ENCODE measurements at regions not wholly inside any gene's neighbourhood (a gene's known extent, or its start where the extent isn't known, plus 50 kb on each side); places are given as distances from the start of the nearest gene placed in this dataset.

- H2AFZ ChIP-seq (ENCODE audit: low read length): no peak overlapping the region
These were observed 64.3 kb upstream of the MLN start for GRCh38 chr6:33868141-33868540.

More at GRCh38 chr6:33868141-33868540, 64.3 kb upstream of the MLN start:
- no peak for DNase-seq
- H2AK5ac ChIP-seq (ENCODE audit: insufficient read length, low read length): no peak overlapping the region
- H2BK15ac ChIP-seq (ENCODE audit: low read depth, low read length): no peak overlapping the region
- no peak overlapping the region for H2BK20ac ChIP-seq (ENCODE audit: low read depth, low read length, poor library complexity, severe bottlenecking)
- no peak overlapping the region for H3T11ph ChIP-seq (ENCODE audit: low read length)
- H2BK120ac ChIP-seq (ENCODE audit: low read depth, low read length, poor library complexity, severe bottlenecking): no peak overlapping the region
- peaks cover 0 to 4% of the 10 kb centered on the region in 2 experiments; a peak in 3 of 5 replicates for H3K9me3 Mint-ChIP-seq
- H3K4ac ChIP-seq (ENCODE audit: low read depth, low read length): no peak overlapping the region
- no peak overlapping the region for H3K56ac ChIP-seq (ENCODE audit: insufficient read length, low read depth, low read length)
- no peaks in the 10 kb centered on the region for H3K36me3 Mint-ChIP-seq (ENCODE audit: insufficient read depth in 1 of 3, low read depth in 3 of 3)
- no peak overlapping the region for H3K14ac ChIP-seq (ENCODE audit: insufficient read depth, low read length)
- no peaks in the 10 kb centered on the region for H3K27me3 ChIP-seq (ENCODE audit: insufficient read depth, low read length)
- no peaks in the 10 kb centered on the region for H3K79me2 ChIP-seq (ENCODE audit: insufficient read depth, low read length)
- no peak overlapping the region for H3K18ac ChIP-seq (ENCODE audit: insufficient read length, low read depth, low read length)
- no CpG with 5 or more reads among the region's 3 CpGs for WGBS (ENCODE audit: extremely low coverage, insufficient read length, low lambda C conversion rate)
- H3K4me2 ChIP-seq (ENCODE audit: insufficient read depth, insufficient read length, low read length): no peak overlapping the region
- H3K27ac ChIP-seq (ENCODE audit: insufficient read length, low read depth, low read length): no peak overlapping the region
- H3K4me1 ChIP-seq (ENCODE audit: insufficient read depth, low read length): peaks cover 4% of the 10 kb centered on the region
- no peak overlapping the region for H4K91ac ChIP-seq (ENCODE audit: insufficient read length, low read depth, low read length)
- no peak for TF ChIP-seq CTCF (conservative IDR thresholded peaks at IDR 0.05)
- H3K4me1 Mint-ChIP-seq: peaks cover 23 to 40% of the 10 kb centered on the region in 2 experiments
- no peak overlapping the region for H2BK12ac ChIP-seq (ENCODE audit: insufficient read length, low read depth, low read length)
- no peaks in the 10 kb centered on the region for H4K20me1 ChIP-seq (ENCODE audit: control insufficient read depth, insufficient read depth, insufficient read length)
- H3K23me2 ChIP-seq (ENCODE audit: insufficient read length, low read depth, low read length, poor library complexity, severe bottlenecking): no peaks in the 10 kb centered on the region
- no peak overlapping the region for H4K5ac ChIP-seq (ENCODE audit: insufficient read length, low read depth, low read length)
- H3K9me3 ChIP-seq (ENCODE audit: control insufficient read depth, low read depth, low read length): no peaks in the 10 kb centered on the region
- no peak overlapping the region; a peak in 1 of 5 replicates for H3K4me3 Mint-ChIP-seq
- no peaks in the 10 kb centered on the region for H3K79me1 ChIP-seq (ENCODE audit: insufficient read depth, low read depth, low read length, poor library complexity, severe bottlenecking)
- H3K23ac ChIP-seq (ENCODE audit: insufficient read length, low read depth, low read length): no peak overlapping the region
- peaks cover 20% of the 10 kb centered on the region for H3K27me3 Mint-ChIP-seq (ENCODE audit: low read depth)
- H2BK5ac ChIP-seq (ENCODE audit: insufficient read length, low read length): no peak overlapping the region
- no peak overlapping the region for H3K27ac Mint-ChIP-seq
- no peak overlapping the region for H4K8ac ChIP-seq (replicated peaks; ENCODE audit: insufficient read length, low read depth, low read length)
- no peak overlapping the region for H3K9ac ChIP-seq (ENCODE audit: extremely low read depth, insufficient read length, low read length)

All from H9 (cell line).